HG03469 (cell line): ENCODE measurements at regions not wholly inside any gene's neighbourhood (a gene's known extent, or its start where the extent isn't known, plus 50 kb on each side); places are given as distances from the start of the nearest gene placed in this dataset.
"Not testable (repeated sequence)": the region's sequence is repeated elsewhere in the genome, so short reads cannot be mapped to it uniquely, and the experiment has no call there.

ENCODE experiments used
- ATAC-seq: cut with Tn5 transposase; IDR thresholded peaks from one replicate; pipeline ENCODE4 v1.9.1; 2021; ENCODE audit warnings: mild to moderate bottlenecking, moderate library complexity, moderate number of reproducible peaks; ENCODE audit not compliant: unreplicated experiment

DNA sequence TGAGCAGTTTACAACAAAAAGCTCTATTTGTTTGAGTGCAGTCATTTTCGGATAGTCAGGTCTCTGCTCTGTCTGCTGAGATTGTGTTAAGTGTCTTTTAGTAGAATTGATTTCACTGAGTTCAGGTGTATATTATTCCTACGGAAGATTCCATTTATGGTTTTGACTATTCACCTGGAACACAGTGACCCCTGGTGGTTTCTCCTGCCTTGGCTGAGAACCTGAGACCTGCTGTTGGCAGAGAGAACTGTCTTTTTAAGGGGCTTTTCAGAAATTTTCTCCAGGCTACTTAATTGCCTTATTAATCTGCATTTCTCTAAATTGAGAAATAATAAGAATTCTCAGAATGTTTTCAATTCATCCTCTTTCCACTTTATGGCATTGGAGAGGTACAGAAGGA is 508.0 kb downstream of the TBC1D32 start:
- no peak for ATAC-seq

DNA sequence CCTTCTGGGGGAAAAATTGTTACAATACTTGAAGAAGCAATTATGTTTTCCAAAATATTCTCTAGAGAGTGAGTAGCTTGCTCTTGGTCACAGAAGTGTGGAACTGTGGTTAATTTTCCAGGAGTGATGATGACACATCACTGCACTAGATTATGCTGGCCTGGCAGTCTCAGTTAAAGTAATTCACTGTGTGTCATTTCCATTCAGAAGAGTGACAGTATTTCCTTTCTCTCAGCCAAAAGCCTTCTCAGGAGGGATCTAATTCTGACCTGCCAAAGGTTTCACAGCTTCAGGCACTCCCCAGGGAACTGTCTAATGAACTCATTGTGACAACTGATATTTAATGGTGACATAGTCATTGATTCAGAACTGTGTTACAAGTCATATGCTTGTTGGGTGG is 517.5 kb downstream of the TBC1D32 start:
- ATAC-seq: no peak

DNA sequence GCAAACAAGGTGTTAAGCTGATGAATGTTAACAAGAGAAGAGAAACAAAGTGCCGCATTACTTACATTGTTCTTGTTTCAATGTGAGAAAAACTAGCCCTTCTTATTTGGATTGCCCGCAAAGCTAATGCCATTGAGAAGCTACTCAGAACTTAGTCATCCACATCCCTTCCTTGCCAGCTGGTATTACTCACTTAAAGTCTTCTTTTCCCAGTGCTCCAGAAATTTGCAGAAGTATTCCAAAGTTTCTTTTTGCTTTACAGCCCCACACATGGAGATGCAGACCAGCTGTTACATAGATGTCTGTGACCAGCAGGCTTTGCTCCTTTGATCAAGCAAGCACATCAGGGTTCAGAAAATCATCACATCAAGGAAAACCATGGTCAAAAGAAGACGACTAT is 529.0 kb downstream of the TBC1D32 start:
- no peak for ATAC-seq

DNA sequence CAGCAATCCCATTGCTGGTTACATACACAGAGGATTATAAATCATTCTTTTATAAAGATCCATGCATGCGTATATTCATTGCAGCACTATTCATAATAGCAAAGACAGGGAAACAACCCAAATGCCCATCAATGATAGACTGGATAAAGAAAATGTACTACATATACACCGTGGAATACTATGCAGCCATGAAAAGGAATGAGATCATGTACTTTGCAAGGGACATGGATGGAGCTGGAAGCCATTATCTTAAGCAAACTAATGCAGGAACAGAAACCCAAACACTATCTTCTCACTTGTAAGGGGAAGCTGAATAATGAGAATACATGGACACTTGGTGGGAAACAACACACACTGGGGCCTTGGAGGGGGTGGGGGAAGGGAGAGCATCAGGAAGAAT is 529.7 kb downstream of the TBC1D32 start:
- no peak for ATAC-seq

DNA sequence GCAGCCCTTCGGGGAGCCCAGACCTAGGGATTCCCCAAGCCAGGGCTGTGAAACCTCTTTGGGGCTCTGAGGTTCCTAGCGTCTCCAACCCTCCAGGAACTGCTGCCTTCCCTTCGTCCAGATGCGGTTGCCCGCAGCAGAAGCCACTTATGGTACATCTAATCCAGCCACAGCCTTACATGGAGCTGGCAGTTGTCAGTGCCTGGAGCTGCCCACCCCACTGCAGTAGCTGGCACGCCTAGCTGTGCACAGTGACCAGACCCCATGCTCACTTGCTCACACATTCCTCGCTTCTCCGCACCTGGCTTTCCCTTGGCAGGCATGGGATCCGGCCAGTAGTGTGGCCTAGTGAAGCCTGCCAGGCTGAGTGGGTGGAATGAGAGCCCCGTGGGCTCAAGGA is 547.6 kb downstream of the TBC1D32 start:
- ATAC-seq: no peak

DNA sequence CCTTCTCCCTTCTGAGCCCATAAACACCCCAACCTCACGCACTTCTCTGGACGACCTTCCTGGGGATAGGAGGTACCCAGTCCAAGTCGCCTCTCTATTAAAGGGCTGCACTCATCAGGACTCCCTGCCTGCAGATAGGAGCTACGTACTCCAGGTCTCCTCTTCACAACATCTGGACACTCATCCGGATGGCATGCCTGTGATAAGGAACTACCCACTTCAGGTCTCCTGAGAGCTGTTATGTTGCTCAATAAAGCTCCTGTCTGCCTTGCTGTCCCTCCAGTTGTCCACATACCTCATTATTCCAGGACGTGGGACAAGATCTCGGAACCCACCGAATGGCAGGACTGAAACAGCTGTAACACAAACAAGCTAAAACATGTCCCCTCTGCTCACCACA is 548.0 kb downstream of the TBC1D32 start:
- ATAC-seq: no peak

DNA sequence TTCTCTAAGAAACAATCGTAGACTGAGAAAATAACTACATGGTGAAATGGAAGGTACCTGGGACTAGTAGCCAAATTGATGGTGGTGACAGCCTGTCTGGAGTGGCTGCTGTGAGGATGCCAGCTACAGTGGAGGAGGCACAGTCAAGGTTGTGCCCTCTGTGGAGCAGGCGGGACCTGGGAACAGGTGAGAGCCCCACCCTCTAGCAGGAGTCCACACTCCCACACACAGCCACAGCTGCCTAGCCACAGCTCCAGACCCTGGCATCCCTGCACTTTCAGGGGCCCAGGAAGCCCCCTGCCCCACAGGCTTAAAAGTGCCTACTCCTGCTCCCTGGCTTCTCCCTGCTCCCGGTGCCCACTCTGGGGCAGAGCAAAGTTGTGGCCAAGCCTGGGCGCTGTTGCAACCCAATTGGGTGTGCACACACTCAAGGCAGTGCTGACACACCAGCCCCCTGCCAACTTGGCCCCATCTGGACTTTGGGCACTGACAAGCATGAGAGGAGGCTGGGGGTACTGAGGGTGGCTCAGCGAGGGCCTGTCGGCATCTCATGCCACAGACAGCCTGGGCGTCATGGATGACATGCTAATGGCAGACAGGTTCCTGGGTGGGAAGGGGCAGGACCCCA is 548.7 kb downstream of the TBC1D32 start:
- no peak for ATAC-seq

DNA sequence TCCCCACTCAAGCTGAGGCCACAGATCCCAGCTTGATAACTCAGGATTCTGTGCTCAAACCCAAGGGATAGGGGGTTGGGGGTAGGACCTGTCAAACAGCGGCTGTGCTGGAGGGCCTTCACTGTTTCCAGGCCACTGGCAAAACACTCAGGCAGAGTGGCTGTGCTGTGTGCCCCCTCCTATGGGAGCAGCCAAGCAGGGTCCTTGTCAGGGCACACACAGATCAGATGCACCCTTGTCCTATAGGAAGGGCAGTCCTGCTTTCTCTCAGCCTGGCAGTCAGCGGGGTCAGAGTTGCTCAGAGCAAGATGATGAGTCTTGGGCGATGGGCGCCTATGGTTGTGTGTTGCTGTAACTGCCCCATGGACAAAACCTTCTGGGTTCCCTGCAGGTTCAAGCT is 554.8 kb downstream of the TBC1D32 start:
- no peak for ATAC-seq

DNA sequence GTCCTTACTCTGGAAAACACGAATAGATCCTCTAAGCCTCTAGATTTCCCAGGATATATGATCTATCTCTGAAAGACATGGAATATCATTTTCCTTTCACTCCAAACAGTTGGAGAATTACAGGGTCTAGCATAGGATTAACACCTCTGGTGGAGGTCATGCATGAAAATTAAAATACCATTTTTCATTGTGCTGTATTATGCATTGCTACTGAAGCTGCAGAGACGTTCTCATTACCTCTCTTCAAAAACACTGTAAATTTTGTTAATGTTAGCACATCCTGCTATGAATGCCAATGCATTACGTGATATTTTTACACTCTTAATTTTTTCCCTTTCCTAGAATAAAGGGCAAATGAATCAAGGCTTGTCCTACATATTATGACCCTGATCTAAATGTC is 558.6 kb downstream of the TBC1D32 start:
- no peak for ATAC-seq

DNA sequence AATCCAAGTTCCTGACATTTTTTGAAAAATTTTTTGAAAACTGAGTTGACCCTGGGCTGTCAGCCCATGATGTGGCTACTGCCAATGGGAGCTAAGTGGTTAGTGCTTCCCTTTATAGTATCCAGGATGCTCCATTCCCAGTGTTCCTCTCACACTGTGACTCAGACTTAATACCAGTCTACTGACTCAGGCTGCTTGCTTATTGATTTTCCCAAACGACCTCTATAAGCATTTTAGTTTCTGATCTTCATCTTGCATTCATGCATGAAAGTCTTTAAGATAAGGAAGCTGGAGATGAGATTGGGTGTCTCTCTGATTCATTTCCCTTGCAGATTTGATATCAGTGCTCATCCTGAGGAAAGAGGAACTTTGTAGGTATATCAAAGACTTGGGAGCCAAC is 560.0 kb downstream of the TBC1D32 start:
- no peak for ATAC-seq

DNA sequence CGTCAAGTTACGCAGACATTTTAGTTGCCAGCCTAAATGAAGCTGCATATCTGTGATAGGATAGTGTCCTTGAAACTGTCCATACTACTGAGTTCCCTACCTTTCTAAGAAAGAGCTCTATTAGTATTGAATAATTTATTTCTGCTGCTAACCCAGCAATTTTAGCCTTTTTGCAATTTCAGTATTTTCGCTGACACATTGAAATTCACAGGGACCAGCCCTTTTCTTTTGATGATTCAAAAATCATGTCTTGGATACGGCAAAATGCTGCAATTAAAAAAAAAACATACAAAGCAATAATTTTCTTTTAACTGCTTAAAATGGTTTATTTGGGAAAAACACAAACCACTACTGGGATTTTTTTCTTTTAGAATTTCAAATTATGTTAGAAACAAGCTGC is 563.3 kb downstream of the TBC1D32 start:
- no peak for ATAC-seq

DNA sequence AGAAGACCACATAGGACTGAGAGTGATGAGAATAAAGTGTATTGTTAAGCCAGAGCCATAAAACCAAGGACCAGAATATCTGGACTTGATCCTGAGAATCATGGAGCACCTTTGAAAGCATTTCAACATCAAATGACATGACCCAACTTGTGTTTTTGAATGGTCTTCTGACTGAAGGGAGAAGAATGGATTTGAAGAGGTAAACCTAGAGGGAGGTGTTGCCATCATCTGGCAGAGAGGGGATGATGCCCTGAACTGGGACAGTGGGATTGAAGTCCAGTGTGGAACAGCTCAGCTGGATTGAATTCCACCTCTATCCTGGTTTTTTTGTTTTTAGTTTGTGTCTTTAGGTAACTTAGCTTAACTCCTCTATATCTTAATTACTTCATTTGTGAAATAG is 570.0 kb downstream of the TBC1D32 start:
- ATAC-seq: no peak

DNA sequence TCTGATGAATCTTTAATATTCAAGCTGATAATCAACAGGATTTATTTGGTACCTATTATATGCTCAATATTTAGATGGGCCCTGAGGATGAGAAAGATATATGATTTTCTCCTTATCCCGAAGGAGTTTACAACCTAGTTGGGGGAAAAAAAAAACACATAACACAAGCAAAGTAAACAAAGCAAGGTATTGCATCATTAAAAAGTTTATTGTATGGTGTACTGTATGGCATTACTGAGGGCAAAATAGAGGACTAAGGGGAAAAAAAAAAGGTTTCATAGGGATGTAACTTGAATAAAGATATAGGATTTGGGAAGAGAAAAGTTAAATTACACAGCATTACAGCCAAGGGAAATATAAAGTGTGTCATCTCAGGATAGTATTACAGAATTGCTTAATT is 574.7 kb downstream of the TBC1D32 start:
- no peak for ATAC-seq

DNA sequence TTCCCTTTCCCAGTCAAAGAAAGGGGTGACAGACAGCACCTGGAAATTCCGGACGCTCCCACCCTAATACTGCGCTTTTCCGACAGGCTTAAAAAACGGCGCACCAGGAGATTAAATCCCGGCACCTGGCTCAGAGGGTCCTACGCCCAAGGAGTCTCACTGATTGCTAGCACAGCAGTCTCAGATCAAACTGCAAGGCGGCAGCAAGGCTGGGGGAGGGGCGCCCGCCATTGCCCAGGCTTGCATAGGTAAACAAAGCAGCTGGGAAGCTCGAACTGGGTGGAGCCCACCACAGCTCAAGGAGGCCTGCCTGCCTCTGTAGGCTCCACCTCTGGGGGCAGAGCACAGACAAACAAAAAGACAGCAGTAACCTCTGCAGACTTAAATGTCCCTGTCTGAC is 585.7 kb downstream of the TBC1D32 start:
- ATAC-seq: not testable (repeated sequence)

DNA sequence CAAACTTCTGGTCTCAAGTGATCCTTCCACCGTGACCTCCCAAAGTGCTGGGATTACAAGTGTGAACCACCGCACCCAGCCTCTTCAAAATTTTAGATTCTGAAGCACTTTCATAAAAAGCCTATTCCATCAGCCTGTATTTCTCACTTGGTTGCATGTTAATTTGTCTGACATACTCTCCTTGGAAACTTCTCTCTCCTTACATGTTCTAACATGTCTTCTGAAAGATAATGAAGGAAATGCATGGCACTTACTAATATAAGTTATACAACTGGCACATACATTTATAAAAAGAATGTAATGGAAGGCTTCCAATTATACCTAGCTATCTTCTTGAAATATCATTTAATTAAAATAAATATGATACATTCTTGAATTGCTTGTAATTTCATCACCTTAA is 597.5 kb downstream of the TBC1D32 start:
- ATAC-seq: no peak

DNA sequence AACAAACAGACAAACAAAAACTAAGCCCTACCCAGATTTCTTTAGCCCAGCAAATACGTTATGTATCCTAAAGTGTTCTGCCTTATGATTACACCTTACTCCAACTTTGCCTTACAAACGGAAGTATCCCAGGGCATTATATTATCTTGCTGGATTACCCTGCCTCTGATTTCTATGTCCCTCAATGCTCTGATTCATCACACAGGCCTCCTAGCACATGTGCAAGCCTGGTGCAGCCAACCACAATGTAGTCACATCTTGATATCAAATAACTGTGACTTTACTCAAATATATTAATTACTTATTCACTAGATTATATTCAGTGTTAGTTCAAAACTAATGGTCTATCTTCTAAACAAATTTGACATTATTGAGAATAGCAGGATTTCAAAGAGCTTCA is 598.6 kb downstream of the TBC1D32 start:
- no peak for ATAC-seq

DNA sequence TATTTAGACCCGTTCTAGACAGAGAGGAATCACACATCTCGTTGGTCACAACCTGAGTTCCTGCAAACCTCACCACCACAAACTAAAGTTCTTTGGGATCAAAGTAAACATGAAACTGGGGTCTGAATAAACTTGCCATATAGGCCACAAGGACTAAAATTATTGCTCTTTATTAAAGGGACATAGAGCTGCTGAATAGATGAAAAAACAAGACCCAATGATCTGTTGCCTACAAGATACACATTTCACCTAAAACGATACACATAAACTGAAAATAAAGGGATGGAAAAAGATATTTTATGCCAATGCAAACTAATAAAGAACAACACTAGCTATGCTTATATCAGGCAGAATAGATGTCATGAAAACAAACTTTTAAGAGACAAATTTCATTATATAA is 623.0 kb downstream of the TBC1D32 start:
- ATAC-seq: no peak

DNA sequence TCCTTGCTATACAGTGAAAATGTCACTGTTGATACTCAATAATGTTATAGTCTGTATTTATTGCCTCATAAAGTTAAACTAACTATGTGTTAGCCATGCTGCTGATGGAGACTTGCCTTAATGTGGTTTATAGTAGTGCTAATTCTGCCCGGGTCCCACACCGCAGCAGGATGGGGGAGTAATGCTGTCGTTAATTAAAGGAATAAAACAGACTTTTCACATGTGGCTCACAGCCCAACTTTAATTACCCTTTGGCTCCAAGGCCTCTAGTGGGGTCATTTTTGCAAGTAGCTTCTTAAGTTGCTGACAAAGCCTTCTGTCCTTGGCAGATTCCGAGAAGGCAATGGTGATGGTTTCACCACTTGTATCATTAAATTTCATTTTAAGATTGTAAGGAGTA is 634.3 kb downstream of the TBC1D32 start:
- ATAC-seq: no peak

DNA sequence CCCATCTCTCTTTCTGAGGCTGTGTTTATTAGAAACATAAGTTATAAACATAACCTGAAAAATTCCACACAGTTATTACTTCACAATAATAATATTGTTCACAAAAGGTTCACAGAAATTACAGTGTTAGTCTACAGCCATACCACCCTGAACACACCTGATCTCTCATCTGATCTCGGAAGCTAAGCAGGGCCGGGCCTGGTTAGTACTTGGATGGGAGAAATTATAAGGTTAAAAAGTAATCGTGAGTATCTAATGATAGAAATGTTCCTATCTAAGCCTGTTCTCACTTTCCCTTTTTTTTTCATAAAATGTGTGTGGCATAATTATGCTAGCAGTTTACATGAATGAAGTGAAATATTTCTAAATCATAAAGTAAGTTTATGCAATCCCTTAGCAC is 647.8 kb downstream of the TBC1D32 start:
- ATAC-seq: no peak

DNA sequence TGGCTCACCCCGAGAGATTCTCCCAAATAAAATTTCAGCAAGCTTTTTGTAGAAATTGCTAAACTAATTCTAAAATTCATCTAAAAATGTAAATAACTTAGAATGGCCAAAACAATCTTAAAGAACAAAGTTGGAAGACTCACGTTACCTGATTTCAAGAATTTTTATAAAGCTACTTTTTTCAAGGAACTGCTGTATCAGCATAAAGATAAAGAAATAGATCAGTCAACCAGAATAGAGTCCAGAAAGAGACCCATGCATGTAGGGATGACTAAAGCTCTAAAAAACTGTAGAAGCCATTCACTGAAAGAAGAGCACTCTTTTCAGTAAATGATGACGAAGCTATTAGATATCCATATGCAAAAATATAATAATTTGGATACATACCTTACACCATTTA is 652.1 kb downstream of the TBC1D32 start:
- ATAC-seq: no peak

DNA sequence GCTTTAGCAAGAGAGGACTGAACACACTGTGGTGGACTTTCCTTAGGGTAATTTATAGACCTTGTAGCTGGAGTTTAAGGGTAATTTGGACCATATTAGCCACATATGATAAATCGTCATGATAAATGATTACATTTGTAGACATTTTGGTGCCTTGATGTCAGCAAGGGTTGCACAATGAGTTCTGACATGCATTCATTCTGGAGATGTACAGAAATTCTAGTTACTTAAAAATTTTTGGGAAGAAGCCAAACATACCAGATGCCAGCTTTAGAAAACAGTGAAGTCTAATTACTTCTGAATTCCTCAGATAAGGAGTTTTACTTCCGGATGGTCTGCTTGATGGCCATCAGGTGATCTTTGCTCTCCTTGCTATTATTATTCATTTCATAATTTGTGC is 653.1 kb downstream of the TBC1D32 start:
- ATAC-seq: no peak

DNA sequence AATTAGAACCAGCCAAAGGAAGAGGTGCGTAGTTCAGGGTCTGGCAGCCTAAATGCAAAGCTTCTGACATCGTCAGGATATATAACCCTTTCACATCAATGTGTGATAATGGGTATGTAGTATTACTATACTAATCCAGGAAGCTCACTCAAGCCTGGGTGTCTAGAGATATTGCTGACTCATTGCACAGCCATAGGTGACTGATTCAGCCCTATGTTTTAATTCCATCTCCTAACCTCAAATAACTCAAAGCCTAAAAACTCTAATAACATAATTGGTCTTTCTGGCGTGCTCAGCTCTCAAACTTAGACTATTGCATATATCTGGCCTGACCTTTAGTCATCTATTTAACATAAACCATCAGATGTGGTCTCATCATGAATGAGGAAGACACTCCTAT is 658.4 kb downstream of the TBC1D32 start:
- no peak for ATAC-seq

DNA sequence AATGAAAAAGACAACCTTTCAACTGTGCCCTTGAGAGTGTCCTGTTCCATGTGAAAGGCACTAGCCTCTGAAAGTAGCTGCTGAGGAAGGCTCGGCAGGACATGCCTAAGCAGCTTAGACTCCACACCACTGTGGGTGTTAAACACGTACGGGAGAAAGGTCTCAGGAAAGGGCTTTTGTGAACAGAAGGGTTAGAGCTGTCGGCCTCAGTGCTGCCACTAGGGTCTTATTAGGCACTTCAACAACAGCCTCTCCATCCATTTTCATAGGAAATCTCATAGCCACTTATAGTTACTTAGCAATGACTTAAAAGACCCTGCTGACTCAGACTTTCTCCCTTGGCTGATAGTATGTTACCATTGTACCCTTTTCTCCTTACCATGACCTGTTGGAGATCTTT is 662.8 kb downstream of the TBC1D32 start:
- no peak for ATAC-seq

DNA sequence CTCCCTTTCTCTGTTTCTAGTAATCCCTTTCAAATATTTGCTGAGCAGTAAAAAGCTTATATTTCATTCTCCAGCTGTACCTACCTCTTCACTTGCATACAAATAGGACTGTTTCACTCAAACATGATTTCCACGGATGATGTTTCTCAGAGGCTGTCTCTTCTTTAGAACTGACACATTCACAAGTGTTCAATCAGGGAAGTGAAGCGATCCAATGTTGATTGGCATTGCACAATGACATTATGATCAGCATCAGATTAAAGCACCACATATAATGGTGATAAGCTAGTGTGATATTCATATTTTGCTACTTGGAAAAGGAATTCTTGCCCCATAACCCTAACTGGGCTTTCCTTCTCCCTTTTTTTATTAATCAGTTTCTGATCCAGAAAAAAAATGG is 681.8 kb downstream of the TBC1D32 start:
- no peak for ATAC-seq
